ENCODE measurements at regions not wholly inside any gene's neighbourhood (a gene's known extent, or its start where the extent isn't known, plus 50 kb on each side); places are given as distances from the start of the nearest gene placed in this dataset.

DNA sequence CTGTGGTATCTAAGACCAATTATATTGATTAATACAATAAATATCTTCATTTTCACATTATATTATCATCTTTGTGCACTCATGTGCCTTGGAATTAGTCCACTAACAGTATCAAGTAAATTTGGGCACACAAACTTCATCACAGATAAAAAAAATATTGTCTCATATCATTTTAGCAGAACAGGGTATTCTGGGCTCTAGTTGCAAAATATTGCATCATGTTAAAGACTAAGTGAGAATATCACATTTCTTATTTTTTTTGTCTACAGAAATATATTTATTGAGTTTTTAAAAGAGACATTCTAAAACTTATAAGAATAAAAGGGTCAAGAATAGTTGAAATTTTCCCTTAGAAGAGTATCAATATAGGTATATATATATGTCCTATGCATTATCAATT, 754.1 kb upstream of the MAN1A1 start:
- H3K9me3 ChIP-seq (ENCODE audit: control insufficient read depth, insufficient read depth, low read depth, low read length), result no peaks in the 10 kb centered on the region
- POLR2A ChIA-PET, result no interaction called here

More for the DNA sequence above, 754.1 kb upstream of the MAN1A1 start:
- no peak overlapping the region for H3K4me3 ChIP-seq (ENCODE audit: low read depth, low read length)
- no peaks in the 10 kb centered on the region for H3K4me1 ChIP-seq (ENCODE audit: control insufficient read depth, insufficient read depth, low read length)
- TF ChIP-seq PBX3 (CRISPR knock-in tag; IDR thresholded peaks at IDR 0.05), result no peak
- no peak for TF ChIP-seq ZNF157 (tag by site-specific recombination; IDR thresholded peaks at IDR 0.05)
- TF ChIP-seq ZNF585B (tag by site-specific recombination; IDR thresholded peaks at IDR 0.05), result no peak
- no peak for TF ChIP-seq ZSCAN23 (tag by site-specific recombination; IDR thresholded peaks at IDR 0.05)
- TF ChIP-seq ZNF529 (tag by site-specific recombination; IDR thresholded peaks at IDR 0.05; ENCODE audit: insufficient replicate concordance), result no peak
- TF ChIP-seq ZNF23 (tag by site-specific recombination; IDR thresholded peaks at IDR 0.05; ENCODE audit: borderline replicate concordance), result no peak
- no peak for TF ChIP-seq ZNF24 (tag by site-specific recombination; IDR thresholded peaks at IDR 0.05)
- TF ChIP-seq RBAK (tag by site-specific recombination; IDR thresholded peaks at IDR 0.05), result no peak
- TF ChIP-seq, protein P1, sequence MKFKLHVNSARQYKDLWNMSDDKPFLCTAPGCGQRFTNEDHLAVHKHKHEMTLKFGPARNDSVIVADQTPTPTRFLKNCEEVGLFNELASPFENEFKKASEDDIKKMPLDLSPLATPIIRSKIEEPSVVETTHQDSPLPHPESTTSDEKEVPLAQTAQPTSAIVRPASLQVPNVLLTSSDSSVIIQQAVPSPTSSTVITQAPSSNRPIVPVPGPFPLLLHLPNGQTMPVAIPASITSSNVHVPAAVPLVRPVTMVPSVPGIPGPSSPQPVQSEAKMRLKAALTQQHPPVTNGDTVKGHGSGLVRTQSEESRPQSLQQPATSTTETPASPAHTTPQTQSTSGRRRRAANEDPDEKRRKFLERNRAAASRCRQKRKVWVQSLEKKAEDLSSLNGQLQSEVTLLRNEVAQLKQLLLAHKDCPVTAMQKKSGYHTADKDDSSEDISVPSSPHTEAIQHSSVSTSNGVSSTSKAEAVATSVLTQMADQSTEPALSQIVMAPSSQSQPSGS (tag by site-specific recombination; IDR thresholded peaks at IDR 0.05; ENCODE audit: low read depth), result no peak
- TF ChIP-seq ZNF544 (tag by site-specific recombination; IDR thresholded peaks at IDR 0.05), result no peak
- no peak for TF ChIP-seq ZNF19 (tag by site-specific recombination; IDR thresholded peaks at IDR 0.05; ENCODE audit: low read depth)
- no peak for TF ChIP-seq PRDM4 (tag by site-specific recombination; IDR thresholded peaks at IDR 0.05)
- TF ChIP-seq, protein P2, sequence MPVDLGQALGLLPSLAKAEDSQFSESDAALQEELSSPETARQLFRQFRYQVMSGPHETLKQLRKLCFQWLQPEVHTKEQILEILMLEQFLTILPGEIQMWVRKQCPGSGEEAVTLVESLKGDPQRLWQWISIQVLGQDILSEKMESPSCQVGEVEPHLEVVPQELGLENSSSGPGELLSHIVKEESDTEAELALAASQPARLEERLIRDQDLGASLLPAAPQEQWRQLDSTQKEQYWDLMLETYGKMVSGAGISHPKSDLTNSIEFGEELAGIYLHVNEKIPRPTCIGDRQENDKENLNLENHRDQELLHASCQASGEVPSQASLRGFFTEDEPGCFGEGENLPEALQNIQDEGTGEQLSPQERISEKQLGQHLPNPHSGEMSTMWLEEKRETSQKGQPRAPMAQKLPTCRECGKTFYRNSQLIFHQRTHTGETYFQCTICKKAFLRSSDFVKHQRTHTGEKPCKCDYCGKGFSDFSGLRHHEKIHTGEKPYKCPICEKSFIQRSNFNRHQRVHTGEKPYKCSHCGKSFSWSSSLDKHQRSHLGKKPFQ (tag by site-specific recombination; IDR thresholded peaks at IDR 0.05), result no peak
- no peak for TF ChIP-seq ZSCAN16 (tag by site-specific recombination; IDR thresholded peaks at IDR 0.05)
- TF ChIP-seq ZNF239 (tag by site-specific recombination; IDR thresholded peaks at IDR 0.05), result no peak
- TF ChIP-seq ZNF560 (tag by site-specific recombination; IDR thresholded peaks at IDR 0.05; ENCODE audit: borderline replicate concordance), result no peak
- TF ChIP-seq ZNF335 (tag by site-specific recombination; conservative IDR thresholded peaks at IDR 0.05), result no peak
- no peak for TF ChIP-seq TSHZ1 (tag by site-specific recombination; IDR thresholded peaks at IDR 0.05; ENCODE audit: borderline replicate concordance)
- TF ChIP-seq ZNF692 (tag by site-specific recombination; IDR thresholded peaks at IDR 0.05), result no peak
- no peak for TF ChIP-seq KLF8 (tag by site-specific recombination; IDR thresholded peaks at IDR 0.05)
- H3K36me3 ChIP-seq (ENCODE audit: control insufficient read depth in 2 of 2, insufficient read depth in 1 of 2, low read length in 2 of 2), result no peaks in the 10 kb centered on the region
- H3K27ac ChIP-seq (ENCODE audit: extremely low read depth, low read depth, low read length), result no peak overlapping the region
- CTCF ChIA-PET, result no interaction called here

All from HEK293 (cell line).